T-helper 2 cell treated with Interferon-gamma antibody and Interleukin-4, amounts not matched to agents 5 μg/mL and 100 μg/mL, for 36 hours (primary cell): ENCODE measurements at regions not wholly inside any gene's neighbourhood (a gene's known extent, or its start where the extent isn't known, plus 50 kb on each side); places are given as distances from the start of the nearest gene placed in this dataset.
"Not testable (repeated sequence)": the region's sequence is repeated elsewhere in the genome, so short reads cannot be mapped to it uniquely, and the experiment has no call there.

Experiments
- DNase-seq: peaks from one replicate; pipeline ENCODE4 v3.0.0; 2021; ENCODE audit warnings: low spot score
- H3K27ac Mint-ChIP-seq: one replicate; pipeline ENCODE4 v1.8.0; 2021; ENCODE audit warnings: mild to moderate bottlenecking, mixed read lengths
- H3K27me3 Mint-ChIP-seq: one replicate; pipeline ENCODE4 v1.8.0; 2021; ENCODE audit warnings: low read depth, mixed read lengths
- H3K36me3 Mint-ChIP-seq: one replicate; pipeline ENCODE4 v1.8.0; 2021; ENCODE audit warnings: low read depth, mixed read lengths
- H3K4me1 Mint-ChIP-seq: one replicate; pipeline ENCODE4 v1.8.0; 2021; ENCODE audit warnings: low read depth, mixed read lengths
- H3K4me3 Mint-ChIP-seq: one replicate; pipeline ENCODE4 v1.8.0; 2022; ENCODE audit warnings: mild to moderate bottlenecking, moderate library complexity, mixed read lengths
- H3K9me3 Mint-ChIP-seq: one replicate; pipeline ENCODE4 v1.8.0; 2021; ENCODE audit warnings: mixed read lengths

- peak; percentile 4 for DNase-seq
- H3K4me1 Mint-ChIP-seq, result no peaks in the 10 kb centered on the region
- no peaks in the 10 kb centered on the region for H3K9me3 Mint-ChIP-seq
- no peaks in the 10 kb centered on the region for H3K36me3 Mint-ChIP-seq
- H3K27me3 Mint-ChIP-seq, result no peaks in the 10 kb centered on the region
- H3K4me3 Mint-ChIP-seq, result no peak overlapping the region
- no peak overlapping the region for H3K27ac Mint-ChIP-seq
Observed at GRCh38 chrX:118254611-118255010, 91.3 kb upstream of the WDR44 start.

GRCh38 chrX:118255921-118256320, 90.0 kb upstream of the WDR44 start:
- no peaks in the 10 kb centered on the region for H3K9me3 Mint-ChIP-seq
- DNase-seq, result no peak
- H3K4me1 Mint-ChIP-seq, result no peaks in the 10 kb centered on the region
- no peak overlapping the region for H3K4me3 Mint-ChIP-seq
- H3K27ac Mint-ChIP-seq, result no peak overlapping the region
- H3K36me3 Mint-ChIP-seq, result no peaks in the 10 kb centered on the region
- H3K27me3 Mint-ChIP-seq, result no peaks in the 10 kb centered on the region

- H3K4me1 Mint-ChIP-seq, result no peaks in the 10 kb centered on the region
- H3K27me3 Mint-ChIP-seq, result no peaks in the 10 kb centered on the region
- no peaks in the 10 kb centered on the region for H3K9me3 Mint-ChIP-seq
- DNase-seq, result no peak
- no peak overlapping the region for H3K27ac Mint-ChIP-seq
- H3K36me3 Mint-ChIP-seq, result no peaks in the 10 kb centered on the region
- no peak overlapping the region for H3K4me3 Mint-ChIP-seq
Observed at GRCh38 chrX:118257781-118258180, 88.1 kb upstream of the WDR44 start.

GRCh38 chrX:118259213-118259612, 86.7 kb upstream of the WDR44 start:
- H3K27ac Mint-ChIP-seq, result no peak overlapping the region
- no peak for DNase-seq
- no peaks in the 10 kb centered on the region for H3K27me3 Mint-ChIP-seq
- H3K4me1 Mint-ChIP-seq, result no peaks in the 10 kb centered on the region
- no peak overlapping the region for H3K4me3 Mint-ChIP-seq
- H3K9me3 Mint-ChIP-seq, result no peaks in the 10 kb centered on the region
- H3K36me3 Mint-ChIP-seq, result no peaks in the 10 kb centered on the region

GRCh38 chrX:118261151-118261550, 84.8 kb upstream of the WDR44 start:
- Mint-ChIP-seq H3K27me3 (no peaks in the 10 kb centered on the region), H3K4me1 (no peaks in the 10 kb centered on the region), H3K36me3 (no peaks in the 10 kb centered on the region), H3K9me3 (no peaks in the 10 kb centered on the region), H3K4me3 (no peak overlapping the region), H3K27ac (no peak overlapping the region)
- no peak for DNase-seq

GRCh38 chrX:118271775-118272174, 74.1 kb upstream of the WDR44 start:
- Mint-ChIP-seq H3K27me3 (no peaks in the 10 kb centered on the region), H3K9me3 (no peaks in the 10 kb centered on the region), H3K4me3 (no peak overlapping the region), H3K27ac (no peak overlapping the region), H3K36me3 (no peaks in the 10 kb centered on the region), H3K4me1 (no peaks in the 10 kb centered on the region)
- DNase-seq, result no peak

- no peaks in the 10 kb centered on the region for H3K27me3 Mint-ChIP-seq
- no peak overlapping the region for H3K4me3 Mint-ChIP-seq
- no peaks in the 10 kb centered on the region for H3K4me1 Mint-ChIP-seq
- H3K9me3 Mint-ChIP-seq, result no peaks in the 10 kb centered on the region
- no peaks in the 10 kb centered on the region for H3K36me3 Mint-ChIP-seq
- DNase-seq, result no peak
- H3K27ac Mint-ChIP-seq, result no peak overlapping the region
Observed at GRCh38 chrX:118272242-118272641, 73.7 kb upstream of the WDR44 start.

- H3K36me3 Mint-ChIP-seq, result no peaks in the 10 kb centered on the region
- no peak for DNase-seq
- H3K27ac Mint-ChIP-seq, result no peak overlapping the region
- no peak overlapping the region for H3K4me3 Mint-ChIP-seq
- no peaks in the 10 kb centered on the region for H3K9me3 Mint-ChIP-seq
- peaks cover 3% of the 10 kb centered on the region for H3K27me3 Mint-ChIP-seq
- no peaks in the 10 kb centered on the region for H3K4me1 Mint-ChIP-seq
Observed at GRCh38 chrX:118286066-118286762, 59.7 kb upstream of the WDR44 start.

- DNase-seq, H3K4me1 Mint-ChIP-seq, H3K4me3 Mint-ChIP-seq, H3K27me3 Mint-ChIP-seq, H3K36me3 Mint-ChIP-seq, H3K9me3 Mint-ChIP-seq, H3K27ac Mint-ChIP-seq: not testable (repeated sequence)
Observed at GRCh38 chrX:118295818-118296217, 50.1 kb upstream of the WDR44 start.
